Mesenchymal stem cell (in vitro differentiated cells and primary cell): ENCODE measurements at regions not wholly inside any gene's neighbourhood (a gene's known extent, or its start where the extent isn't known, plus 50 kb on each side); places are given as distances from the start of the nearest gene placed in this dataset.
A peak's percentile ranks its signal among the peaks of the same experiment; 100 is the strongest.

Experiments
- DNase-seq: peaks from one replicate; pipeline ENCODE4 v3.0.0-alpha.2; 2013
- H2AFZ ChIP-seq: one replicate; pipeline ENCODE4 v1.6.1; 2013; ENCODE audit warnings: low read depth, mild to moderate bottlenecking, control low read depth, inconsistent platforms, low read length, moderate library complexity
- H2AK5ac ChIP-seq: 2 replicates; pipeline ENCODE4 v1.6.1; 2013; ENCODE audit warnings: low read length, moderate library complexity, mild to moderate bottlenecking, inconsistent platforms; ENCODE audit not compliant: severe bottlenecking
- H2BK120ac ChIP-seq: one replicate; pipeline ENCODE4 v1.6.1; 2013; ENCODE audit warnings: low read depth, mild to moderate bottlenecking, inconsistent platforms, low read length, moderate library complexity
- H2BK12ac ChIP-seq, 2 experiments: one replicate each; pipeline ENCODE4 v1.6.1; 2013; ENCODE audit warnings: inconsistent platforms in 2 of 2, low read length in 2 of 2, mild to moderate bottlenecking in 2 of 2, moderate library complexity in 2 of 2, control low read depth in 1 of 2
- H2BK15ac ChIP-seq: one replicate; pipeline ENCODE4 v1.6.1; 2013; ENCODE audit warnings: mild to moderate bottlenecking, low read depth, inconsistent platforms; ENCODE audit not compliant: poor library complexity, severe bottlenecking
- H2BK5ac ChIP-seq: 2 replicates; pipeline ENCODE4 v1.6.1; 2013; ENCODE audit warnings: low read depth, mild to moderate bottlenecking, low read length, control low read depth, inconsistent platforms; ENCODE audit not compliant: poor library complexity, severe bottlenecking
- H3K14ac ChIP-seq, 2 experiments: one replicate each; pipeline ENCODE4 v1.6.1; 2013; ENCODE audit warnings: inconsistent platforms in 2 of 2, low read length in 2 of 2, control low read depth in 1 of 2, mild to moderate bottlenecking in 1 of 2, moderate library complexity in 1 of 2
- H3K18ac ChIP-seq, 2 experiments: one replicate each; pipeline ENCODE4 v1.6.1; 2013; ENCODE audit warnings: inconsistent platforms in 2 of 2, low read length in 2 of 2, control low read depth in 1 of 2, low read depth in 1 of 2, mild to moderate bottlenecking in 1 of 2
- H3K23ac ChIP-seq, 2 experiments: one replicate each; pipeline ENCODE4 v1.6.1; 2013; ENCODE audit warnings: inconsistent platforms in 2 of 2, low read length in 2 of 2, mild to moderate bottlenecking in 2 of 2, moderate library complexity in 2 of 2, control low read depth in 1 of 2
- H3K27ac ChIP-seq: 2 replicates; pipeline ENCODE4 v1.5.1; 2013; ENCODE audit warnings: mild to moderate bottlenecking, moderate library complexity, low read length, control low read depth, inconsistent platforms; ENCODE audit not compliant: poor library complexity, severe bottlenecking
- H3K27me3 ChIP-seq, 2 experiments: 2 replicates each; pipeline versions ENCODE4 v1.6.1 to v1.7.0; 2013; ENCODE audit warnings: low read length in 2 of 2, mild to moderate bottlenecking in 2 of 2, moderate library complexity in 2 of 2, control low read depth in 1 of 2, inconsistent platforms in 1 of 2; ENCODE audit not compliant: control insufficient read depth in 1 of 2, insufficient read depth in 1 of 2
- H3K36me3 ChIP-seq, 2 experiments: 2 replicates each; pipeline versions ENCODE4 v1.6.1 to v1.7.0; 2013; ENCODE audit warnings: low read length in 2 of 2, control low read depth in 1 of 2, inconsistent platforms in 1 of 2, low read depth in 1 of 2, mild to moderate bottlenecking in 1 of 2; ENCODE audit not compliant: insufficient read depth in 2 of 2, control insufficient read depth in 1 of 2
- H3K4ac ChIP-seq, 2 experiments: one replicate each; pipeline ENCODE4 v1.6.1; 2013; ENCODE audit warnings: inconsistent platforms in 2 of 2, low read length in 2 of 2, mild to moderate bottlenecking in 2 of 2, moderate library complexity in 2 of 2, control low read depth in 1 of 2, low read depth in 1 of 2
- H3K4me1 ChIP-seq: 2 replicates; pipeline ENCODE4 v1.6.1; 2013; ENCODE audit warnings: low read depth, low read length, control low read depth; ENCODE audit not compliant: control insufficient read depth, insufficient read depth
- H3K4me2 ChIP-seq: 2 replicates; pipeline ENCODE4 v1.6.1; 2013; ENCODE audit warnings: low read length, mild to moderate bottlenecking, inconsistent platforms; ENCODE audit not compliant: poor library complexity, severe bottlenecking
- H3K4me3 ChIP-seq, 2 experiments: 2 replicates each; pipeline versions ENCODE4 v1.5.1 to v1.7.0; 2013; ENCODE audit warnings: low read length in 2 of 2, mild to moderate bottlenecking in 2 of 2, control low read depth in 1 of 2, low read depth in 1 of 2; ENCODE audit not compliant: insufficient read depth in 1 of 2
- H3K79me1 ChIP-seq: replicated peaks from 2 replicates; pipeline ENCODE4 v1.6.1; 2013; ENCODE audit warnings: mild to moderate bottlenecking, control low read depth, low read length, inconsistent platforms; ENCODE audit not compliant: poor library complexity, severe bottlenecking
- H3K9ac ChIP-seq: 2 replicates; pipeline ENCODE4 v1.7.0; 2013; ENCODE audit warnings: mild to moderate bottlenecking, low read length, moderate library complexity
- H3K9me3 ChIP-seq: 2 replicates; pipeline ENCODE4 v1.7.0; 2013; ENCODE audit warnings: mild to moderate bottlenecking, low read length; ENCODE audit not compliant: control insufficient read depth
- H4K8ac ChIP-seq: one replicate; pipeline ENCODE4 v1.6.1; 2013; ENCODE audit warnings: inconsistent platforms, mild to moderate bottlenecking, low read length, moderate library complexity
- H4K91ac ChIP-seq: one replicate; pipeline ENCODE4 v1.6.1; 2013; ENCODE audit warnings: mild to moderate bottlenecking, low read length, inconsistent platforms
- WGBS: methylation state at CpG from one replicate; pipeline ENCODE4 v1.1.7; 2013; ENCODE audit warnings: mixed read lengths; 5-methylcytosine and 5-hydroxymethylcytosine counted together

GRCh38 chrY:14290656-14291375 lies 233.5 kb upstream of the NLGN4Y start:
- H4K8ac ChIP-seq, result no peak overlapping the region
- H3K36me3 ChIP-seq, result no peaks in the 10 kb centered on the region
- H3K4me3 ChIP-seq, result no peak overlapping the region
- no peaks in the 10 kb centered on the region for H3K4me1 ChIP-seq
- no peak overlapping the region for H3K27ac ChIP-seq
- H2AK5ac ChIP-seq, result no peak overlapping the region
- H3K79me1 ChIP-seq, result no peaks in the 10 kb centered on the region
- H2BK5ac ChIP-seq, result no peak overlapping the region
- no peak overlapping the region for H3K18ac ChIP-seq
- no peak overlapping the region for H3K14ac ChIP-seq
- no peak overlapping the region for H2AFZ ChIP-seq
- no peak overlapping the region for H3K9ac ChIP-seq
- H2BK120ac ChIP-seq, result no peak overlapping the region
- WGBS, result no CpG with 5 or more reads among the region's 1 CpG
- no peak overlapping the region for H3K4me2 ChIP-seq
- H3K4ac ChIP-seq, result no peak overlapping the region
- peak; percentile 71 for DNase-seq
- H3K27me3 ChIP-seq, result no peaks in the 10 kb centered on the region
- H3K9me3 ChIP-seq, result no peaks in the 10 kb centered on the region
- no peak overlapping the region for H3K23ac ChIP-seq
- no peak overlapping the region for H2BK12ac ChIP-seq
- no peak overlapping the region for H2BK15ac ChIP-seq
- no peak overlapping the region for H4K91ac ChIP-seq

- Histone ChIP-seq H3K4me2 (no peak overlapping the region), H3K4me3 (no peak overlapping the region), H3K14ac (no peak overlapping the region), H3K9me3 (no peaks in the 10 kb centered on the region), H2BK5ac (no peak overlapping the region), H2AK5ac (no peak overlapping the region), H2BK120ac (no peak overlapping the region), H3K4me1 (no peaks in the 10 kb centered on the region), H2AFZ (no peak overlapping the region), H3K4ac (no peak overlapping the region), H3K36me3 (no peaks in the 10 kb centered on the region), H3K79me1 (no peaks in the 10 kb centered on the region), H3K27me3 (no peaks in the 10 kb centered on the region), H3K27ac (no peak overlapping the region), H2BK12ac (no peak overlapping the region), H3K23ac (no peak overlapping the region), H2BK15ac (no peak overlapping the region), H3K18ac (no peak overlapping the region), H3K9ac (no peak overlapping the region), H4K8ac (no peak overlapping the region), H4K91ac (no peak overlapping the region)
- WGBS, result no CpG with 5 or more reads among the region's 2 CpGs
- no peak for DNase-seq
Measured at GRCh38 chrY:14292382-14292781, 231.9 kb upstream of the NLGN4Y start.

GRCh38 chrY:14300775-14301174 lies 223.6 kb upstream of the NLGN4Y start:
- Histone ChIP-seq H3K27ac (no peak overlapping the region), H2AK5ac (no peak overlapping the region), H2BK15ac (no peak overlapping the region), H3K4me2 (no peak overlapping the region), H4K91ac (no peak overlapping the region), H2BK120ac (no peak overlapping the region), H4K8ac (no peak overlapping the region), H2AFZ (no peak overlapping the region), H2BK5ac (no peak overlapping the region), H3K23ac (no peak overlapping the region), H3K9me3 (no peaks in the 10 kb centered on the region), H3K9ac (no peak overlapping the region), H3K4ac (no peak overlapping the region), H2BK12ac (no peak overlapping the region), H3K4me3 (no peak overlapping the region), H3K4me1 (no peaks in the 10 kb centered on the region), H3K36me3 (no peaks in the 10 kb centered on the region), H3K14ac (no peak overlapping the region), H3K18ac (no peak overlapping the region), H3K27me3 (no peaks in the 10 kb centered on the region), H3K79me1 (no peaks in the 10 kb centered on the region)
- no CpG with 5 or more reads among the region's 4 CpGs for WGBS
- peak; percentile 60 for DNase-seq

GRCh38 chrY:14301552-14301951 lies 222.8 kb upstream of the NLGN4Y start:
- Histone ChIP-seq H3K18ac (no peak overlapping the region), H3K9me3 (no peaks in the 10 kb centered on the region), H2BK15ac (no peak overlapping the region), H3K27ac (no peak overlapping the region), H2AK5ac (no peak overlapping the region), H3K79me1 (no peaks in the 10 kb centered on the region), H3K36me3 (no peaks in the 10 kb centered on the region), H3K4me2 (no peak overlapping the region), H2AFZ (no peak overlapping the region), H4K91ac (no peak overlapping the region), H3K4me1 (no peaks in the 10 kb centered on the region), H3K27me3 (no peaks in the 10 kb centered on the region), H4K8ac (no peak overlapping the region), H2BK12ac (no peak overlapping the region), H3K4ac (no peak overlapping the region), H3K23ac (no peak overlapping the region), H3K14ac (no peak overlapping the region), H2BK120ac (no peak overlapping the region), H2BK5ac (no peak overlapping the region), H3K4me3 (no peak overlapping the region), H3K9ac (no peak overlapping the region)
- DNase-seq, result peak; percentile 14
- WGBS, result 79% methylated on average over 2 of the region's 3 CpGs
